ENCODE measurements at regions not wholly inside any gene's neighbourhood (a gene's known extent, or its start where the extent isn't known, plus 50 kb on each side); places are given as distances from the start of the nearest gene placed in this dataset.

- no peak for TF ChIP-seq ELF4 (IDR thresholded peaks at IDR 0.05)
- no peak for TF ChIP-seq BHLHE40 (IDR thresholded peaks at IDR 0.05; ENCODE audit: borderline replicate concordance)
- no peak for TF ChIP-seq FOXK2 (IDR thresholded peaks at IDR 0.05)
- no peak for TF ChIP-seq HDGF (IDR thresholded peaks at IDR 0.05; ENCODE audit: borderline replicate concordance)
- TF ChIP-seq NFRKB (IDR thresholded peaks at IDR 0.05), result no peak
- TF ChIP-seq LEF1 (IDR thresholded peaks at IDR 0.05; ENCODE audit: borderline replicate concordance), result no peak
- TF ChIP-seq ZNF384 (IDR thresholded peaks at IDR 0.05), result no peak
- no peak for TF ChIP-seq PKNOX1 (IDR thresholded peaks at IDR 0.05)
These were observed 104.1 kb upstream of the MTNR1B start for GRCh38 chr11:92865352-92865751.

All from HEK293T (cell line).